CD14-positive monocyte (primary cell): ENCODE measurements at regions not wholly inside any gene's neighbourhood (a gene's known extent, or its start where the extent isn't known, plus 50 kb on each side); places are given as distances from the start of the nearest gene placed in this dataset.

Experiments used
- DNase-seq, 3 donors: peaks; one replicate each; pipeline ENCODE4 v3.0.0-alpha.2; 2011 to 2022
- H2AFZ ChIP-seq: 2 replicates; pipeline ENCODE4 v1.6.0; 2012; ENCODE audit warnings: mild to moderate bottlenecking, low read depth, low read length, inconsistent platforms; ENCODE audit not compliant: insufficient read depth, poor library complexity, severe bottlenecking
- H3K27ac ChIP-seq, 2 donors: 1 replicate in 1 of 2; 2 replicates in 1 of 2; pipeline ENCODE4 v1.5.1; 2012 to 2013; ENCODE audit warnings: low read length in 2 of 2, control low read depth in 1 of 2, inconsistent platforms in 1 of 2, low read depth in 1 of 2, mild to moderate bottlenecking in 1 of 2
- H3K27me3 ChIP-seq, 2 donors: one replicate each; pipeline versions ENCODE4 v1.6.0 to v1.6.1; 2011 to 2013; ENCODE audit warnings: low read length in 2 of 2; ENCODE audit not compliant: control insufficient read depth in 2 of 2, insufficient read depth in 2 of 2
- H3K36me3 ChIP-seq, 2 donors: replicated peaks in 1 of 2; 1 replicate in 1 of 2; 2 replicates in 1 of 2; pipeline versions ENCODE4 v1.5.1 to v1.6.1; 2012 to 2013; ENCODE audit warnings: low read length in 2 of 2, control low read depth in 1 of 2, inconsistent platforms in 1 of 2, mild to moderate bottlenecking in 1 of 2; ENCODE audit not compliant: insufficient read depth in 2 of 2, control insufficient read depth in 1 of 2
- H3K4me1 ChIP-seq, 2 donors: 1 replicate in 1 of 2; 2 replicates in 1 of 2; pipeline versions ENCODE4 v1.5.1 to v1.6.1; 2012 to 2013; ENCODE audit warnings: low read length in 2 of 2, control low read depth in 1 of 2, inconsistent platforms in 1 of 2, mild to moderate bottlenecking in 1 of 2, moderate library complexity in 1 of 2; ENCODE audit not compliant: insufficient read depth in 2 of 2, control insufficient read depth in 1 of 2
- H3K4me2 ChIP-seq: replicated peaks from 2 replicates; pipeline ENCODE3; 2012; ENCODE audit warnings: low read length, moderate library complexity, mild to moderate bottlenecking; ENCODE audit not compliant: poor library complexity, severe bottlenecking; ENCODE audit errors: extremely low read depth
- H3K4me3 ChIP-seq, 3 experiments: fragments of 200-600 bp in 1 of 3; sonication (generic) in 1 of 3; replicated peaks in 1 of 3; 1 replicate in 2 of 3; 2 replicates in 1 of 3; pipeline ENCODE4 v1.5.1; 2011 to 2013; ENCODE audit warnings: low read length in 3 of 3, mild to moderate bottlenecking in 3 of 3, control low read depth in 2 of 3, low read depth in 2 of 3, inconsistent platforms in 1 of 3, moderate library complexity in 1 of 3
- H3K79me2 ChIP-seq: 2 replicates; pipeline ENCODE4 v1.6.0; 2012; ENCODE audit warnings: mild to moderate bottlenecking, control low read depth, inconsistent platforms, low read length, moderate library complexity; ENCODE audit not compliant: insufficient read depth
- H3K9ac ChIP-seq: 2 replicates; pipeline ENCODE4 v1.6.0; 2017; ENCODE audit warnings: low read length, mild to moderate bottlenecking; ENCODE audit not compliant: insufficient read depth, poor library complexity, severe bottlenecking
- H3K9me3 ChIP-seq, 2 donors: replicated peaks in 1 of 2; 1 replicate in 1 of 2; 2 replicates in 1 of 2; pipeline versions ENCODE4 v1.5.1 to v1.6.1; 2012 to 2013; ENCODE audit warnings: low read length in 2 of 2, control low read depth in 1 of 2; ENCODE audit not compliant: control insufficient read depth in 1 of 2, insufficient read depth in 1 of 2
- H4K20me1 ChIP-seq: 2 replicates; pipeline ENCODE4 v1.6.0; 2012; ENCODE audit warnings: mild to moderate bottlenecking, low read length, control low read depth, moderate library complexity; ENCODE audit not compliant: insufficient read depth
- H3K27ac Mint-ChIP-seq, 7 donors: one replicate each; pipeline ENCODE4 v1.8.0; 2020; ENCODE audit warnings: mild to moderate bottlenecking in 7 of 7, mixed read lengths in 7 of 7, moderate library complexity in 6 of 7, inconsistent platforms in 2 of 7
- H3K27me3 Mint-ChIP-seq, 3 donors: one replicate each; pipeline ENCODE4 v1.8.0; 2021 to 2022; ENCODE audit warnings: low read depth in 3 of 3, mild to moderate bottlenecking in 3 of 3, mixed read lengths in 3 of 3, moderate library complexity in 3 of 3, inconsistent platforms in 1 of 3
- H3K36me3 Mint-ChIP-seq, 2 donors: one replicate each; pipeline ENCODE4 v1.8.0; 2020; ENCODE audit warnings: mixed read lengths in 2 of 2, inconsistent platforms in 1 of 2, mild to moderate bottlenecking in 1 of 2
- H3K4me1 Mint-ChIP-seq: one replicate; pipeline ENCODE4 v1.8.0; 2020; ENCODE audit warnings: mild to moderate bottlenecking, mixed read lengths
- H3K4me3 Mint-ChIP-seq, 2 donors: one replicate each; pipeline ENCODE4 v1.8.0; 2020; ENCODE audit warnings: mild to moderate bottlenecking in 2 of 2, mixed read lengths in 2 of 2, moderate library complexity in 1 of 2
- H3K9me3 Mint-ChIP-seq, 7 donors: one replicate each; pipeline ENCODE4 v1.8.0; 2020 to 2022; ENCODE audit warnings: mixed read lengths in 7 of 7, mild to moderate bottlenecking in 6 of 7, moderate library complexity in 6 of 7, inconsistent platforms in 2 of 7
- WGBS: methylation state at CpG from one replicate; pipeline ENCODE4 v1.1.5; 2013; ENCODE audit warnings: missing lambda C conversion rate; ENCODE audit not compliant: insufficient coverage; 5-methylcytosine and 5-hydroxymethylcytosine counted together
- intact Hi-C, 2 donors: fragments of 100-400 bp; cut with micrococcal nuclease; formaldehyde crosslinking; loops; one replicate each; pipeline versions ENCODE4 v1.15.0 to v1.15.1; 2023
- TF ChIP-seq, protein P1 (sequence below): fragments of 200-600 bp; IDR thresholded peaks from one replicate; pipeline ENCODE4 v1.8.0; 2022; ENCODE audit warnings: antibody characterized with exemption, mild to moderate bottlenecking

- no peak overlapping the region for H3K4me3 Mint-ChIP-seq
- Histone ChIP-seq H3K36me3 (no peaks in the 10 kb centered on the region), H3K4me3 (no peak overlapping the region), H4K20me1 (no peaks in the 10 kb centered on the region), H3K27me3 (peaks cover 3 to 5% of the 10 kb centered on the region in 2 donors), H3K4me2 (no peak overlapping the region), H2AFZ (no peak overlapping the region), H3K9ac (no peak overlapping the region), H3K79me2 (no peaks in the 10 kb centered on the region), H3K27ac (no peak overlapping the region), H3K4me1 (no peaks in the 10 kb centered on the region), H3K9me3 (no peaks in the 10 kb centered on the region)
- no peaks in the 10 kb centered on the region for H3K4me1 Mint-ChIP-seq
- no peaks in the 10 kb centered on the region for H3K36me3 Mint-ChIP-seq
- no peak overlapping the region for H3K27ac Mint-ChIP-seq
- TF ChIP-seq, protein P1, sequence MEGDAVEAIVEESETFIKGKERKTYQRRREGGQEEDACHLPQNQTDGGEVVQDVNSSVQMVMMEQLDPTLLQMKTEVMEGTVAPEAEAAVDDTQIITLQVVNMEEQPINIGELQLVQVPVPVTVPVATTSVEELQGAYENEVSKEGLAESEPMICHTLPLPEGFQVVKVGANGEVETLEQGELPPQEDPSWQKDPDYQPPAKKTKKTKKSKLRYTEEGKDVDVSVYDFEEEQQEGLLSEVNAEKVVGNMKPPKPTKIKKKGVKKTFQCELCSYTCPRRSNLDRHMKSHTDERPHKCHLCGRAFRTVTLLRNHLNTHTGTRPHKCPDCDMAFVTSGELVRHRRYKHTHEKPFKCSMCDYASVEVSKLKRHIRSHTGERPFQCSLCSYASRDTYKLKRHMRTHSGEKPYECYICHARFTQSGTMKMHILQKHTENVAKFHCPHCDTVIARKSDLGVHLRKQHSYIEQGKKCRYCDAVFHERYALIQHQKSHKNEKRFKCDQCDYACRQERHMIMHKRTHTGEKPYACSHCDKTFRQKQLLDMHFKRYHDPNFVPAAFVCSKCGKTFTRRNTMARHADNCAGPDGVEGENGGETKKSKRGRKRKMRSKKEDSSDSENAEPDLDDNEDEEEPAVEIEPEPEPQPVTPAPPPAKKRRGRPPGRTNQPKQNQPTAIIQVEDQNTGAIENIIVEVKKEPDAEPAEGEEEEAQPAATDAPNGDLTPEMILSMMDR = no peak
- DNase-seq = no peak
- peaks cover 0 to 7% (median 0%) of the 10 kb centered on the region in 7 donors for H3K9me3 Mint-ChIP-seq
- intact Hi-C loops = no loop called here
- H3K27me3 Mint-ChIP-seq = peaks cover 8 to 19% (median 9%) of the 10 kb centered on the region in 3 donors
- no CpG with 5 or more reads among the region's 8 CpGs for WGBS
Measured at GRCh38 chr22:27232077-27232476, 569.5 kb downstream of the MN1 start.

DNA sequence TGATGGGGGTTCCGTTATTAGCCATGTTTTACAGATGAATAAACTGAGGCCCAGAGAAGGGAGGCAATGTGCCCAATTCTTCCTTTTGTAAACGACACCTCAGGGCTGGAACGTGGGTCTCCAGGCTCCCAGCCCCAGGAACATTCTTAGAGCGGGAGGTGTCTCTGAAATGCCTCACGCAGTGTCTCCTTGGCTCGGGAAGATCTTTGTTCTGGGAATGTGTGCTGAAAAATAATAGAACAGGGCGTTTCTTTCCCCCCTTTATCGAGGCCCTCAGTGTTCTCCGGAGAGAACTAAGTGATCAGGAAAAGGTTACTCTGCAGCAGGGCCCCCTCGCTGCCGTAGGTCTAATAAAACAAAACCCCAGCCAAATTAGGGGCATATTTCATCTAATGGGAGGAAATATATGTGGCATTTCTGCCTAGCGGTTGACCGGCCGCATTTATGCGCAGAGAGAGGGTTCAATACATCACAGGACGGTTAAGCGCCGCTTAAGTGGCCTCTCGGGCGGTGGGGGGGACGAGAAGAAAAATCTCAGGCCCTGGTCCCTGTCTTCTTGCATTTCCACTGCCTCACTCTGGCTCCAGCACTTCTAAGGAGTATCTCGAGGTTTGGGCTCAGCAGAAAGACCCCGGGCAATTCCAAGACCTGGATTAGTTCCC is 564.3 kb downstream of the MN1 start:
- Histone ChIP-seq H4K20me1 (no peaks in the 10 kb centered on the region), H3K4me2 (no peak overlapping the region), H3K79me2 (no peaks in the 10 kb centered on the region), H2AFZ (no peak overlapping the region), H3K27ac (no peak overlapping the region), H3K9ac (no peak overlapping the region), H3K36me3 (no peaks in the 10 kb centered on the region), H3K27me3 (peaks cover 0 to 2% of the 10 kb centered on the region in 2 donors), H3K9me3 (no peaks in the 10 kb centered on the region), H3K4me3 (no peak overlapping the region), H3K4me1 (no peaks in the 10 kb centered on the region)
- DNase-seq = no peak
- intact Hi-C loops = no loop called here
- H3K27me3 Mint-ChIP-seq = peaks cover 6 to 16% (median 10%) of the 10 kb centered on the region in 3 donors
- no peaks in the 10 kb centered on the region for H3K4me1 Mint-ChIP-seq
- H3K36me3 Mint-ChIP-seq = no peaks in the 10 kb centered on the region
- H3K4me3 Mint-ChIP-seq = no peak overlapping the region
- H3K27ac Mint-ChIP-seq = no peak overlapping the region
- 94% methylated on average over 16 of the region's 23 CpGs for WGBS
- TF ChIP-seq, protein P1 = no peak
- peaks cover 0 to 2% (median 0%) of the 10 kb centered on the region in 7 donors for H3K9me3 Mint-ChIP-seq
